GM18858 (cell line): ENCODE measurements at regions not wholly inside any gene's neighbourhood (a gene's known extent, or its start where the extent isn't known, plus 50 kb on each side); places are given as distances from the start of the nearest gene placed in this dataset.
A peak's percentile ranks its signal among the peaks of the same experiment; 100 is the strongest.
"Not testable (repeated sequence)": the region's sequence is repeated elsewhere in the genome, so short reads cannot be mapped to it uniquely, and the experiment has no call there.

ENCODE experiments used
- ATAC-seq: cut with Tn5 transposase; IDR thresholded peaks from one replicate; pipeline ENCODE4 v1.9.1; 2021; ENCODE audit not compliant: unreplicated experiment

GRCh38 chr6:27775138-27775795, 136.9 kb downstream of the OR2B2 start:
- not testable (repeated sequence) for ATAC-seq

DNA sequence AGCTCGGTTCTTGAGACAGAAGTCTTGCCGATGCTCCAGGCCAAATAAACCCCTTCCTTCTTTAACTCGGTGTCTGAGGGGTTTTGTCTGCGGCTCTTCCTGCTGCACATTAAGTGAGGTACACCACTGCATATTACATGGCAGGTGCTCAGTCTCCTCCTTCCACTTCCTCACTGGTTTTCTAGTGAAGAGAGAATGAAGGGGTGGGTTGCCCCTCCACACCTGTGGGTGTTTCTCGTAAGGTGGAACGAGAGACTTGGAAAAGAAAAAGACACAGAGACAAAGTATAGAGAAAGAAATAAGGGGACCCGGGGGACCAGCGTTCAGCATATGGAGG, 138.0 kb downstream of the OR2B2 start:
- not testable (repeated sequence) for ATAC-seq

DNA sequence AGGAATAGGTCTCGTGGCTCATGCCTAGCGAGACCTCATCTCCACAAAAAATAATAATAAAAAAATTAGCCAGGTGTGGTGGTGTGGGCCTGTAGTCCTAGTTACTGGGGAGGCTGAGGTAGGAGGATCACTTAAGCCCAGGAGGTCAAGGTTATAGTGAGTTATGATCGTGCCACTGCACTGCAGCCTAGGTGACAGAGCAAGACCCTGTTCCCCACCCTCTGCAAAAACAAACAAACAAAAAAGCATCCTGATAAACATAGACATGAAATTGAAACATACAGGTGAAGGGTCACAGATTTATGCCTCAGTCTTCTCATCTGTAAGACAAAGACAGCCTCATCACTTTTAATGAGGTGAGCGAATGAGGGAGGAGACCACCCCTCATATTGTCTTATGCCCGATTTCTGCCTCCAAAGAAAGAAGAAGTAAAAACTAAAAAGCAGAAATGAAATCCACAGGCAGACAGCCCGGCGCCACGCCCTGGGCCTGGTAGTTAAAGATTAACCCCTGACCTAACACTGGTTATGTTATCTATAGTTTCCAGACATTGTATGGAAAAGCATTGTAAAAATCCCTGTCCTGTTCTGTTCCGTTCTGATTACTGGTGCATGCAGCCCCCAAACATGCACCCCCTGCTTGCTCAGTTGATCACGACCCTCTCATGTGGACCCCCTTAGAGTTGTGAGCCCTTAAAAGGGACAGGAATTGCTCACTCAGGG, 138.5 kb downstream of the OR2B2 start:
- ATAC-seq: not testable (repeated sequence)

- no peak for ATAC-seq
Observed at GRCh38 chr6:27772261-27773001, 139.8 kb downstream of the OR2B2 start.

DNA sequence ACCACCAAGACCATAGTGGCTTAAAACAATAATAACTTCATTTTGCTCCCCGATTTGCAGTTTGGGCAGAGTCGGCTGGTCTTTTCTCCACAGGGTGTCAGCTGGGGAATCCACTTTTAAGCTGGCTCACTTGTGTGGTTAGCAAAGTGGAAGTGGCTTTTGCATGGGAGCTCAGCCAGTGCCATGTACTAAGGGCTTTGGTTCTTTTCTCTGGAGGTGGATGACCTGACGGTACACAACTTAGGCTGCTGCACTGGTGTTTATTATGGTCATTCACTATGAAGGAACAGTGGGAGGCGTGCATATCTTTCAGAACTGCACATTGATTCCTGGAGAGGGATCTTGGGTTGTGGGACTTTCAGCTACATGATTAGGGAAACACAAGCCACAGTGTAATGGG, 141.0 kb downstream of the OR2B2 start:
- no peak for ATAC-seq

DNA sequence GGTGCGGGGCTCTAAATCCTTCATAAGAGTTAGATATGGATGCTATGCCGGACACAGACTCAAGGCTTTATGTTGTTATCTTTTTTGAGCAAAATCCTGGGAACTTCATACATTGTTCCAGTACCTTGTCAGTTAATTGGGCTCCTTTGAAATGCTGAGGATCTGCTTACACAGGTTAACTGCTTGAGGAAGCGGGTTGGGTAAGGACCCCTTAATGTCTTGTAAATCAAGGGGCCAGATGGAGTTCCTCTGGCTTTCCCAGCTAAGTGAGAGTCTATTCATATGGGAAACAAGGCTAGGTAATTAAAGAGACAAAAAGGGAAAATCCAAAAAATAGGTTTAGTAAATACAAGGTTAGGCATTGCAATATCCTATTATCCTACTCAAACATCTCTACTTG, 141.5 kb downstream of the OR2B2 start:
- ATAC-seq: no peak

DNA sequence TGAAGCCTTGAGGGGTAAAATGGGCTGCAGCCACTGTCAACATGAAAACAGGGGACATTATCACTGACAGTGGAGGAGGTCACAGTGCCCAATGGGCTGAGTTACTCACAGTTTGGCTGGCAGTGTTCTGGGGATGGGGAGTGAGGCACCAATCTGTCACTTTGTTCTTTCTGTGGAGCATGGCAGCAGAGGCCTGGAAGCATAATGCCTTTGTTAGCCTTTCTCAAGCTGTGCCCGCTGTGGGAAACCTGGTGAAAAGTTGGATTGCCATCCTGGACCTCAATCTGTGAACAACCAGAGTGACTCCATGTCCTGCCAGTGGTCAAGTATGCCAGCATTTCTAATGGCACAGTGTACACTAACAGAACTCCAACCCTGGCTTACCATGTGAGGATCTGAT, 143.6 kb downstream of the OR2B2 start:
- no peak for ATAC-seq

- ATAC-seq: no peak
Observed at GRCh38 chr6:27767851-27768250, 144.3 kb downstream of the OR2B2 start.

DNA sequence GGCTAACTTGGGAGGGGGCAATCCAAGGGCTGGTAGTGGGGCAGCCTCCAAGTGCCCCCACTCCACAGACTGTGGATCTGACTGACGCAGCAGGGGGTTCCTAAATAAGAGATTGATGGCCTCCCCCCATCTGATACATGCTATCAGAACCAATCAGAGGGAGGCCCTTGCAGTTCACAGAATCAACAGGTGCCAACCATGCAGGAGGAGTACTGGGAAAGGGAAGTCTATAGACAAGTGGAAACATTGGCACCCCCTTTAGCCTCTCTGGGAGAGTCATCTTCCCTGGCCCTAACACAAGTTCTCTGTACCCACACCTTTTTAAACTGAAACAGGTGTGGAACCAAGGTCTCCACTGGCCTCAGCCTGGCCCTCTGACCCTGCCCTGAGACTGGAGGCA, 145.8 kb downstream of the OR2B2 start:
- ATAC-seq: no peak

DNA sequence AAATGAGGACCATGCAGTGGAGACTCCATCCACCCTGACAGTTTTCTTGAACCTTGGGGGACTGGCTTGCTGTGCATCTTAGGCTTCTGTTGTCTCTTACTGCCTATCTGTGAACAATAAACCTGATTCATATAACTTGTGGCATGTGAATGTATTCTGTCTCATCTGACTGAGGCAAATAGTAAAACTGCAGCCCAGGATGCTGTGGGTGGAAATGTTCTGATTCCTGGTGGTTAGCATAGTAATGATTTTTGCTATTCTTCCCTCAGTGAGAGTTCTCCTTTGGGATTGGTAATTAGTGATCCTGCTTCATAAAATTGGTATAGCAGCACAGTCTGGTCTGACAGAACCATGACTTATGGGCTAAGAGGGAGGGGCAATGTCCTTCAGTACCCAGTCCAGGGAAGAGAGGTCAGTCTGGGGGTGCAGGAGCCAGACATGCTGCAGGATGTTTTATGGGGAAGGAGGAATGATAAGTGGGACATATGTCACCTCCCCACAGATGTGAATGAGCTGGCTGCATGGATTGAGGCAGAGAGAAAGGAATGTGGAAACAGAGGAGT, 147.1 kb downstream of the OR2B2 start:
- ATAC-seq: no peak

- ATAC-seq: no peak
Observed at GRCh38 chr6:27761391-27761790, 150.8 kb downstream of the OR2B2 start.

GRCh38 chr6:27760464-27760863, 151.7 kb downstream of the OR2B2 start:
- ATAC-seq: no peak

DNA sequence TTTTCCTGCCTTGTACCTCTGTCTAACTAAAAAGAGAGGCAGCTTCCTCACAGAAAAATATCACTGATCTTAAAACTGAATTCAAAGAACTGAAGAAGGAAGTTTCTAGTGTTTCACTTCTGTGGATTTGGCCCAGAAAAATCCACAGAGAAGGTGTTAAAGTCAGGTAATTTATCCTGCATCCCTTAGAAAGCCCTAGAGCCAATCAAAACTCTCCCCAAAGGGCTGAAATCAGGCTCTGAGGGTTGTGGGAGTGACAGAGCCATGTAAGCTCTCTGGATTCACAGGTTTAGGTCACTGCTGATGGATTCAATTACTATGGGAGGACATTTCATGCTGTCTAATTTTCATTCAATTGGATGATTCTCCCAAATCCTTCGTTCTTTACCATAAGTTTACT, 152.3 kb downstream of the OR2B2 start:
- no peak for ATAC-seq

DNA sequence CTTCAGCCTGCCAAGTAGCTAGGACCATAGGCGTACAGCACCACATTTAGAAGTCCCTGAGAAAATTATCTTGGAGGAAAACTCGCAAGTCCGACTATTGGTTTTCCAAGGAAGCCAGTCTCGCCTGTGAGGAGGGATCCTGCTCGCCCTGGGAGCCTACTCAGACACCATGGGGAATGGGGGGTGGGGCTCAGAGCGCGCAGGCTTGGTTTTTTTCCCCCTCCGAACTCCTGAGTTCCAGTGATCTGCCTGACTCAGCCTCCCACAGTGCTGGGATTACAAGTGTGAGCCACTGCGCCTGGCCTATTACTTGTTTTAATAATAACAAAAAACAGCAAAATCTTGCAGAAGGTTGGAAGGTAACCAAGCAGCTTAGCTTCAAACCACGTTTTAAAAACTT, 153.7 kb downstream of the OR2B2 start:
- ATAC-seq: no peak

DNA sequence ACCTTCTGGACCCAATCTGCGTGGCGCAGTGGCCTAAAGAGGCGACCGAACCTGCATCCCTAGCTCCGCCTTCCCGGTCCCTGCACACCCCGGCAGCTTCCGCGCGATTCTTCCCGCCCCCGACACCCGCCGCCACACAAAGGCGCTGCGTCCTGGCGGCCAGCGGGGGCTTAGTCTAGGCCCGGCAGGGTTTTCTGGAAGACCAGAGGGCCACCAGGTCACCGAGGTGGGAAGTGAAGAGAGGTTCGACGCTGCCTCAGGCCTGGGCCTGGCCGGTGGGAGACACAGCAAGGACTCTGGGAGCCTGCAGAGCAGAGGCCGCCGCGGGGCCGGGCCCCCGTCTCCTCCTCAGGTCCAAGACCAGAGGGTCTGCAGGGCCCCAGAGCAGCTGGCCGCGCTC, 154.9 kb downstream of the OR2B2 start:
- no peak for ATAC-seq

- ATAC-seq: no peak
Observed at GRCh38 chr6:27755768-27756167, 156.4 kb downstream of the OR2B2 start.

DNA sequence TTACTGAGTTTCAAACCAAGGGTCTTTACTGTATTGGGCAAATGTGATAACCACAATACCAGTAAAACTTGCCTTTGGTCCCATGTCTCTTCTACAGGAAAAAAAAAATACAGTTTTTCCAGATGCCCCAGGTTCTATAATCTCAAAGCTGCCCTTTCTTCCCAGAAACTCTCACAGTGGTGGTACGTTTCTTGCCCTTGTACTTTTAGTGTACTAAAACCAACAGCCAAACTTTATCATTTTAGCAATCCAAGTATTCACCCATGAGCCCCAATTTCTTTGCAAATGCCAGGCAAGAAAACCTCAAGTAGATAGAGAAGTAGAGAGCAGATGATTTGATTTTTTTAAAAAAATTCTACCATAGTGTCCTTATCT, 157.8 kb downstream of the OR2B2 start:
- no peak for ATAC-seq

DNA sequence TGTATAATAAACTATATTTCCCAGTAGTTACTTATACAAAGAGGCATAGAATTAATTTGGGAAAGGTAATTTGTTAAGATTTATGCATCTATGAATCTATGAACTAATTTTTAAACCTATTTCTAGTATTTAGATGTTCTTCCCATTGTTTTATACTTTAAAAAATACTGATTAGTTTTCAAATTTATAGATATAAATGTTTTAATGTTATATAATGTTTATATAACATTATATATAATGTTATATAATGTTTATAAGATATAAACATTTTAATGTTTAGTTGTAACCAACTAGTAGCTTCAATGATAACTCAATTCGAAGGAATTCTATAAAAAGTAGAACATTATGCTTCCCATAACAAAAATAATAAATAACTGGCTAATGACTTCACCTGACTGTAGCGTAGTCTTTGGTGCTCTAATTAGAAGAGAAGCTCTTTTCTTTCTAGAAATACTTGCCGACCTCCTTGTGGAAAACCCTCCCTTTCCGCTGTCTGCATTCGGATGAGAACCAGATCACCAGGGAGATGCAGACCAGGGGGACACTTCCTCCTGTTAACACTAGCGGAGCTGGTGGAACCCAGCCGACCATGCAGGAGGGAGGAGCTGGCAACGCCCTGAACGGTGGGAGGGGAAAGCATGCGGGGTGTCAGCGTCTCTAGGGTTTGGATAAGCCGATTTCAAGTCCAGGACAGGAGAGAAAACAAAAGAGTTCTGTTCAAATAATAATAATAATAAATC, 158.4 kb downstream of the OR2B2 start:
- ATAC-seq: peak; percentile 34

DNA sequence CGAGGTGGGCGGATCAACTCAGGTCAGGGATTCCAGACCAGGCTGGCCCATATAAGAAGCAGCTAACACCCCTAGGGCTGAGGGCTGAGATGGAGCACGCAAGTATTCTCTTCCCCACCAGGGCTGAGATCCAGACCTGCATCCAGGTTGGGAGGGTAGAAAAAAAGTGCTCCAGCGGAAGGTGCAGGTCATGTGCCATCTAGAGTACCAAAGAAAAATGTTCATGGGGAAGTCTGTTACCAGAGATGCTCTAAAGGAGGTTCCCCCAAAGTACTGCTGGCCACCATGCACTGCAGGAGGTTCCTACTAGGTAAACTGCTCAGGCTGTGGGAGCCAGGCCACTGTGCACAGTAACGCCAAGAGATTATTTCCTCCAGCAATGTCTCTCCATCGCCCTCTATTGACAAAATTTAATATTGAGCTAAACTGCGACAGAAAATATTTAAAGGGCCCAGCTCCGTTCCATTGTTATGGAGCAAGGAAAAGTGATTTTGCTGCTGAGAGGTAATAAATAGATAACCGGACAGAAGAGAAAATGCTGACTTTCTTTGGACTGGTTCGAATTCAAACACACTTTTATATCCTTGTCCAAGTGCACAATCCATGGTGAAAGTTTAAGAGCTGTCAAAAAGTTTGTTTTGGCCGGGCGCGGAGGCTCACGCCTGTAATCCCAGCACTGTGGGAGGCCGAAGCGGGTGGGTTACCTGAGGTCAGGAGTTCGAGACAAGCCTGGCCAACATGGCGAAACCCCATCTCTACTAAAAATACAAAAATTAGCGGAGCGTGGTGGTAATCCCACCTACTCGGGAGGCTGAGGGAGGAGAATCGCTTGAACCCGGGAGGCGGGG, 159.9 kb downstream of the OR2B2 start:
- peak; percentile 39 for ATAC-seq

DNA sequence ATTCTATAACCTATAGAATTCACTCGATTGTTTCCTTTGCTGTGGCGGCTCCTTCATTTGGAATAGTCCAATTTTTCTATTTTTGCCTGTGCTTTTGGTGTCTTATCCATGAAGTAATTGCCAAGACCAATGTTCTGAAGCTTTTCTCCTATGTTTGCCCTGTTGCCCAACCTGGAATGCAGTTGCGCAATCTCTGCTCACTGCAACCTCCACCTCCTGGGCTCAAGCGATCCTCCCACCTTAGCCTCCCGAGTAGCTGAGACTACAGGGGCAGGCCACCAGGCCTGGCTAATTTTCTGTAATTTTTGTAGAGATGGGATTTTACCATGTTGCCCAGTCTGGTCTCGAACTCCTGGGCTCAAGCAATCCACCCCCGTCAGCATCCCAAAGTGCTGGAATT, 163.5 kb downstream of the OR2B2 start:
- ATAC-seq: no peak
